PC-3 (cell line): ENCODE measurements at regions not wholly inside any gene's neighbourhood (a gene's known extent, or its start where the extent isn't known, plus 50 kb on each side); places are given as distances from the start of the nearest gene placed in this dataset.

ENCODE experiments used
- EZH2 ChIP-seq: fragments of 300-600 bp; sonication (generic); IDR thresholded peaks from one replicate; pipeline ENCODE4 v1.6.1; 2017; ENCODE audit warnings: antibody characterized with exemption, mild to moderate bottlenecking, low read length; ENCODE audit not compliant: unreplicated experiment
- TF ChIP-seq, protein P1 (sequence below): fragments of 300-600 bp; sonication (generic); conservative IDR thresholded peaks from 2 replicates; pipeline ENCODE4 v1.5.1; 2017; ENCODE audit warnings: antibody characterized with exemption, low read depth, mild to moderate bottlenecking, low read length

DNA sequence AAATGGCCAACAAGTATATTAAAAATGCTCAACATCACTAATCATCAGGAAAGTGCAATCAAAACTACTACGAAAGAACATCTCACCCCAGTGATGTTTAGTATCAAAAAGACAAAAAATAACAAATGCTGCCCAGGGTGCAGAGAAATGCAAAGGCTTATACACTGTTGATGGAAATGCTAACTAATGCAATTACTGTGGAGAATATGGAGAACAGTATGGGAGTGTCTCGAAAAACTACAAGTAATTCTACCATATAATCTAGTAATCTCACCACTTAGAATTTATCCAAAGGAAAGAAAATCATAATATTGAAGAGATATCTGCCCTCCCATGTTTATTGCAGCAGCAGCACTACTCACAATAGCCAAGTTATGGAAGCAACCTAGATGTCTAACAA is 246.5 kb upstream of the VLDLR start:
- TF ChIP-seq, protein P1, sequence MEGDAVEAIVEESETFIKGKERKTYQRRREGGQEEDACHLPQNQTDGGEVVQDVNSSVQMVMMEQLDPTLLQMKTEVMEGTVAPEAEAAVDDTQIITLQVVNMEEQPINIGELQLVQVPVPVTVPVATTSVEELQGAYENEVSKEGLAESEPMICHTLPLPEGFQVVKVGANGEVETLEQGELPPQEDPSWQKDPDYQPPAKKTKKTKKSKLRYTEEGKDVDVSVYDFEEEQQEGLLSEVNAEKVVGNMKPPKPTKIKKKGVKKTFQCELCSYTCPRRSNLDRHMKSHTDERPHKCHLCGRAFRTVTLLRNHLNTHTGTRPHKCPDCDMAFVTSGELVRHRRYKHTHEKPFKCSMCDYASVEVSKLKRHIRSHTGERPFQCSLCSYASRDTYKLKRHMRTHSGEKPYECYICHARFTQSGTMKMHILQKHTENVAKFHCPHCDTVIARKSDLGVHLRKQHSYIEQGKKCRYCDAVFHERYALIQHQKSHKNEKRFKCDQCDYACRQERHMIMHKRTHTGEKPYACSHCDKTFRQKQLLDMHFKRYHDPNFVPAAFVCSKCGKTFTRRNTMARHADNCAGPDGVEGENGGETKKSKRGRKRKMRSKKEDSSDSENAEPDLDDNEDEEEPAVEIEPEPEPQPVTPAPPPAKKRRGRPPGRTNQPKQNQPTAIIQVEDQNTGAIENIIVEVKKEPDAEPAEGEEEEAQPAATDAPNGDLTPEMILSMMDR, result no peak
- no peak for TF ChIP-seq EZH2
